HL-60 (cell line): ENCODE measurements at regions not wholly inside any gene's neighbourhood (a gene's known extent, or its start where the extent isn't known, plus 50 kb on each side); places are given as distances from the start of the nearest gene placed in this dataset.

Source experiments
- DNase-seq, 2 experiments: peaks; one replicate each; pipeline ENCODE4 v3.0.0-alpha.2; 2010 to 2020; ENCODE audit warnings: low read depth in 1 of 2, low spot score in 1 of 2
- H3K27ac ChIP-seq: fragments of 250-450 bp; sonication (Bioruptor Pico); replicated peaks from 2 replicates; pipeline ENCODE4 v1.5.1; 2020; ENCODE audit warnings: mild to moderate bottlenecking, moderate library complexity
- H3K27me3 ChIP-seq: fragments of 250-450 bp; sonication (Bioruptor Pico); 2 replicates; pipeline ENCODE4 v1.5.1; 2021; ENCODE audit warnings: mild to moderate bottlenecking, moderate library complexity; ENCODE audit not compliant: insufficient read depth, poor library complexity, severe bottlenecking
- H3K4me3 ChIP-seq: replicated peaks from 2 replicates; pipeline ENCODE4 v1.5.1; 2011; ENCODE audit warnings: mild to moderate bottlenecking, control low read depth, low read length; ENCODE audit not compliant: insufficient read depth
- GABPA ChIP-seq: IDR thresholded peaks from 2 replicates; pipeline ENCODE4 v1.6.1; 2012; ENCODE audit warnings: low read depth
- POLR2AphosphoS5 ChIP-seq: IDR thresholded peaks from 2 replicates; pipeline ENCODE4 v1.6.1; 2012; ENCODE audit warnings: low read depth
- SPI1 ChIP-seq: IDR thresholded peaks from 2 replicates; pipeline ENCODE4 v1.6.1; 2012; ENCODE audit warnings: low read depth, mild to moderate bottlenecking, borderline replicate concordance
- TF ChIP-seq, protein P1 (sequence below): IDR thresholded peaks from one replicate; pipeline ENCODE4 v1.5.1; 2011; ENCODE audit warnings: low read length, control low read depth, inconsistent platforms; ENCODE audit not compliant: insufficient read depth
- TF ChIP-seq, protein P2 (sequence below): IDR thresholded peaks from 2 replicates; pipeline ENCODE4 v1.6.1; 2012; ENCODE audit warnings: low read depth; ENCODE audit not compliant: insufficient replicate concordance

GRCh38 chr20:57013741-57014140 is 252.7 kb downstream of the BMP7 start:
- H3K4me3 ChIP-seq: no peak overlapping the region
- DNase-seq: no peak

GRCh38 chr20:57020364-57020763 is 246.1 kb downstream of the BMP7 start:
- H3K27me3 ChIP-seq: no peaks in the 10 kb centered on the region
- no peak overlapping the region for H3K27ac ChIP-seq
- TF ChIP-seq, protein P1, sequence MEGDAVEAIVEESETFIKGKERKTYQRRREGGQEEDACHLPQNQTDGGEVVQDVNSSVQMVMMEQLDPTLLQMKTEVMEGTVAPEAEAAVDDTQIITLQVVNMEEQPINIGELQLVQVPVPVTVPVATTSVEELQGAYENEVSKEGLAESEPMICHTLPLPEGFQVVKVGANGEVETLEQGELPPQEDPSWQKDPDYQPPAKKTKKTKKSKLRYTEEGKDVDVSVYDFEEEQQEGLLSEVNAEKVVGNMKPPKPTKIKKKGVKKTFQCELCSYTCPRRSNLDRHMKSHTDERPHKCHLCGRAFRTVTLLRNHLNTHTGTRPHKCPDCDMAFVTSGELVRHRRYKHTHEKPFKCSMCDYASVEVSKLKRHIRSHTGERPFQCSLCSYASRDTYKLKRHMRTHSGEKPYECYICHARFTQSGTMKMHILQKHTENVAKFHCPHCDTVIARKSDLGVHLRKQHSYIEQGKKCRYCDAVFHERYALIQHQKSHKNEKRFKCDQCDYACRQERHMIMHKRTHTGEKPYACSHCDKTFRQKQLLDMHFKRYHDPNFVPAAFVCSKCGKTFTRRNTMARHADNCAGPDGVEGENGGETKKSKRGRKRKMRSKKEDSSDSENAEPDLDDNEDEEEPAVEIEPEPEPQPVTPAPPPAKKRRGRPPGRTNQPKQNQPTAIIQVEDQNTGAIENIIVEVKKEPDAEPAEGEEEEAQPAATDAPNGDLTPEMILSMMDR: no peak
- no peak overlapping the region for H3K4me3 ChIP-seq
- DNase-seq: no peak

More at GRCh38 chr20:57013741-57014140, 252.7 kb downstream of the BMP7 start:
- H3K27me3 ChIP-seq: peaks cover 12% of the 10 kb centered on the region
- TF ChIP-seq POLR2AphosphoS5 (no peak), SPI1 (no peak), GABPA (no peak)
- TF ChIP-seq, protein P2, sequence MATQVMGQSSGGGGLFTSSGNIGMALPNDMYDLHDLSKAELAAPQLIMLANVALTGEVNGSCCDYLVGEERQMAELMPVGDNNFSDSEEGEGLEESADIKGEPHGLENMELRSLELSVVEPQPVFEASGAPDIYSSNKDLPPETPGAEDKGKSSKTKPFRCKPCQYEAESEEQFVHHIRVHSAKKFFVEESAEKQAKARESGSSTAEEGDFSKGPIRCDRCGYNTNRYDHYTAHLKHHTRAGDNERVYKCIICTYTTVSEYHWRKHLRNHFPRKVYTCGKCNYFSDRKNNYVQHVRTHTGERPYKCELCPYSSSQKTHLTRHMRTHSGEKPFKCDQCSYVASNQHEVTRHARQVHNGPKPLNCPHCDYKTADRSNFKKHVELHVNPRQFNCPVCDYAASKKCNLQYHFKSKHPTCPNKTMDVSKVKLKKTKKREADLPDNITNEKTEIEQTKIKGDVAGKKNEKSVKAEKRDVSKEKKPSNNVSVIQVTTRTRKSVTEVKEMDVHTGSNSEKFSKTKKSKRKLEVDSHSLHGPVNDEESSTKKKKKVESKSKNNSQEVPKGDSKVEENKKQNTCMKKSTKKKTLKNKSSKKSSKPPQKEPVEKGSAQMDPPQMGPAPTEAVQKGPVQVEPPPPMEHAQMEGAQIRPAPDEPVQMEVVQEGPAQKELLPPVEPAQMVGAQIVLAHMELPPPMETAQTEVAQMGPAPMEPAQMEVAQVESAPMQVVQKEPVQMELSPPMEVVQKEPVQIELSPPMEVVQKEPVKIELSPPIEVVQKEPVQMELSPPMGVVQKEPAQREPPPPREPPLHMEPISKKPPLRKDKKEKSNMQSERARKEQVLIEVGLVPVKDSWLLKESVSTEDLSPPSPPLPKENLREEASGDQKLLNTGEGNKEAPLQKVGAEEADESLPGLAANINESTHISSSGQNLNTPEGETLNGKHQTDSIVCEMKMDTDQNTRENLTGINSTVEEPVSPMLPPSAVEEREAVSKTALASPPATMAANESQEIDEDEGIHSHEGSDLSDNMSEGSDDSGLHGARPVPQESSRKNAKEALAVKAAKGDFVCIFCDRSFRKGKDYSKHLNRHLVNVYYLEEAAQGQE: no peak
- TF ChIP-seq, protein P1: no peak
- no peak overlapping the region for H3K27ac ChIP-seq

DNA sequence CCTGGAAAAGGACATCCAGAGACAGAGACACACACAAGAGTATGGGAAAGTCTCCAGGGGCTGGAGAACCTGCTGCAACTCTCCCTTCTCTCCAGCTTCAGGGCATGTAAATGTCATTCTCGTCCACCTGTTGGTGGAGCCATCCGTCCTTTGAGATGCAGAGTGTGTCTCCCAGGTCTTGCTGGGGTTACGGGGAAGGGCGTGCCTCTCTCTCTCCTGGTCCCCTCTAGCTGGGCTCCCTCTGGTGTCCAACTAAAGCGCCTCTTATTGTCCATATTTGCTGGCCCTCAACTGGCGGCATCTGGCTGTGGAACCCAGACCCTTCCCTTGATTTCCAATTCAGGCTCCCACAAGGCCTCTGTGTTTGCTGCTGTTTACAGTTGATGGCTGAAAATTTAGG is 244.1 kb downstream of the BMP7 start:
- Histone ChIP-seq H3K27me3 (no peaks in the 10 kb centered on the region), H3K4me3 (no peak overlapping the region), H3K27ac (no peak overlapping the region)
- TF ChIP-seq, protein P1: no peak
- TF ChIP-seq GABPA (no peak), POLR2AphosphoS5 (no peak), SPI1 (no peak)
- TF ChIP-seq, protein P2: no peak
- no peak for DNase-seq

GRCh38 chr20:57023007-57023406 is 243.4 kb downstream of the BMP7 start:
- TF ChIP-seq, protein P2: no peak
- TF ChIP-seq, protein P1: no peak
- no peak for TF ChIP-seq SPI1
- TF ChIP-seq POLR2AphosphoS5: no peak
- no peak for TF ChIP-seq GABPA
- no peaks in the 10 kb centered on the region for H3K27me3 ChIP-seq
- no peak for DNase-seq
- no peak overlapping the region for H3K4me3 ChIP-seq
- H3K27ac ChIP-seq: no peak overlapping the region
